Nephron (organoid): ENCODE measurements at regions not wholly inside any gene's neighbourhood (a gene's known extent, or its start where the extent isn't known, plus 50 kb on each side); places are given as distances from the start of the nearest gene placed in this dataset.

Experiments used
- H3K27ac Mint-ChIP-seq, 3 experiments: 2 replicates each; pipeline ENCODE4 v1.8.0; 2020; ENCODE audit warnings: mixed read lengths in 3 of 3, mild to moderate bottlenecking in 2 of 3, moderate library complexity in 1 of 3
- H3K27me3 Mint-ChIP-seq: 2 replicates; pipeline ENCODE4 v1.8.0; 2021; ENCODE audit warnings: low read depth, mild to moderate bottlenecking, moderate library complexity, mixed read lengths
- H3K36me3 Mint-ChIP-seq: 2 replicates; pipeline ENCODE4 v1.8.0; 2020; ENCODE audit warnings: low read depth, mixed read lengths
- H3K4me1 Mint-ChIP-seq: 2 replicates; pipeline ENCODE4 v1.8.0; 2020; ENCODE audit warnings: mixed read lengths
- H3K4me3 Mint-ChIP-seq, 3 experiments: 2 replicates each; pipeline ENCODE4 v1.8.0; 2020; ENCODE audit warnings: mild to moderate bottlenecking in 3 of 3, mixed read lengths in 3 of 3, moderate library complexity in 2 of 3
- H3K9me3 Mint-ChIP-seq: 2 replicates; pipeline ENCODE4 v1.8.0; 2020; ENCODE audit warnings: mixed read lengths
- TF ChIP-seq, protein P1 (sequence below), 3 experiments: fragments of 200-600 bp; sonication (generic); IDR thresholded peaks; one replicate each; pipeline ENCODE4 v1.5.0; 2021; ENCODE audit warnings: antibody characterized with exemption in 3 of 3; ENCODE audit not compliant: unreplicated experiment in 3 of 3

DNA sequence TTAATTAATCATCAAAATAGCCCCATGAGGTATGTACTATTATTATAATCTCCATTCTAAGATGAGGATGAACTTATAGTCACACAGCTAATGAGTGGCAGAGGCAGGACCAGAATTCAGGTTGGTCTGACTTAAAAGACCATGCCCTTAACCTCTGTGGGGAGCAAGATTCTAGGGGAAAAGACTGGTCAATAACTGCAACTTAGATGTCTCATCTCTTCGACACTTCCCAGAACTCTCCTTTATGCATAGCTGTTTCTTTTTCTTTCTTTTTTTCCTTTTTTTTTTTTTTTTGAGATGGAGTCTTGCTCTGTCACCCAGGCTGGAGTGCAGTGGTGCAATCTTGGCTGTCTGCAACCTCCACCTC, 66.3 kb upstream of the RTN4 start:
- H3K4me1 Mint-ChIP-seq: peaks cover 82% of the 10 kb centered on the region
- TF ChIP-seq, protein P1, sequence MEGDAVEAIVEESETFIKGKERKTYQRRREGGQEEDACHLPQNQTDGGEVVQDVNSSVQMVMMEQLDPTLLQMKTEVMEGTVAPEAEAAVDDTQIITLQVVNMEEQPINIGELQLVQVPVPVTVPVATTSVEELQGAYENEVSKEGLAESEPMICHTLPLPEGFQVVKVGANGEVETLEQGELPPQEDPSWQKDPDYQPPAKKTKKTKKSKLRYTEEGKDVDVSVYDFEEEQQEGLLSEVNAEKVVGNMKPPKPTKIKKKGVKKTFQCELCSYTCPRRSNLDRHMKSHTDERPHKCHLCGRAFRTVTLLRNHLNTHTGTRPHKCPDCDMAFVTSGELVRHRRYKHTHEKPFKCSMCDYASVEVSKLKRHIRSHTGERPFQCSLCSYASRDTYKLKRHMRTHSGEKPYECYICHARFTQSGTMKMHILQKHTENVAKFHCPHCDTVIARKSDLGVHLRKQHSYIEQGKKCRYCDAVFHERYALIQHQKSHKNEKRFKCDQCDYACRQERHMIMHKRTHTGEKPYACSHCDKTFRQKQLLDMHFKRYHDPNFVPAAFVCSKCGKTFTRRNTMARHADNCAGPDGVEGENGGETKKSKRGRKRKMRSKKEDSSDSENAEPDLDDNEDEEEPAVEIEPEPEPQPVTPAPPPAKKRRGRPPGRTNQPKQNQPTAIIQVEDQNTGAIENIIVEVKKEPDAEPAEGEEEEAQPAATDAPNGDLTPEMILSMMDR (IDR thresholded peaks at IDR 0.05; ENCODE audit: unreplicated experiment in 3 of 3): no peak
- H3K36me3 Mint-ChIP-seq: no peaks in the 10 kb centered on the region
- no peak overlapping the region for H3K27ac Mint-ChIP-seq
- no peaks in the 10 kb centered on the region for H3K9me3 Mint-ChIP-seq
- H3K27me3 Mint-ChIP-seq: peaks cover 4% of the 10 kb centered on the region
- no peak overlapping the region for H3K4me3 Mint-ChIP-seq

DNA sequence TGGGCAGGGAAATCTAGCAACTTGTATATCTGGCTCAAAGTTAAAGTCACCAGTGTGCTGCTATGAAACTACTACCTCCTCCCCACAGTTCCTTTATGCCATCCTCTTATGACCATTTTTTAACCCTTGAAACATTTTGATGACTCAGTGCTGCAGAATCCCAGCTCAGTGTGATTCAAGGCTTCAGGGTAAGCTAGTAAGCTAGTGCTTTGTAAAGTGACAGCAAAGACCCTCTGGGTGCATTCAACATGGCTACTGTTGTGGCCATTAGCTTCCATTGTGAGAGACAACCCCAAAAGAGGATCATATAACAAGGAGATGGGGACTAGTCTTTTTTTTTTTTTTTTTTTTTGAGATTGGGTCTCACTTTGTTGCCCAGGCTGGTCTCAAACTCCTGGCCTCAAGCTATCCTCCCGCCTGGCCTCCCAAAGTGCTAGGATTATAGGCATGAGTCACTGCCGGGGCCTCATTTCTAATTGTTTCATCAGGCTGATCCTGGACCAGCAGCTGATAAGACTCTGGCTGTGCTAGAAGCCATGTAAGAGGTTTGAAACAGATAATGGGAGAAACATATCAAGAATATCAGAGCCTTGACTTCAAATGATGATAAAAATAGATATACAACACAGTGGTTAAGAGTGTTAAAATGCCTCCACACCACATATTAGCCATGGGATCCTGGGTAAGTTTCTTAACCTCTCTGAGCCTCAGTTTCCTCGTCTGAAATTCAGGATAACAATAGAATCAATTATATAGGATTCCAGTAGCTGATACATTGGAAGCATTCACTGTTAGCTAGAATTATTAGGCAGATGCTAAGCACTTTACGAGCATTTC, 65.7 kb upstream of the RTN4 start:
- Mint-ChIP-seq H3K9me3 (no peaks in the 10 kb centered on the region), H3K36me3 (no peaks in the 10 kb centered on the region), H3K27ac (peak overlapping the region in 2 of 3 experiments; percentile 27 to 41), H3K4me1 (peaks cover 82% of the 10 kb centered on the region), H3K27me3 (peaks cover 4% of the 10 kb centered on the region), H3K4me3 (peak overlapping the region in 2 of 3 experiments; percentile 29 to 42)
- TF ChIP-seq, protein P1 (IDR thresholded peaks at IDR 0.05; ENCODE audit: unreplicated experiment in 3 of 3): no peak

DNA sequence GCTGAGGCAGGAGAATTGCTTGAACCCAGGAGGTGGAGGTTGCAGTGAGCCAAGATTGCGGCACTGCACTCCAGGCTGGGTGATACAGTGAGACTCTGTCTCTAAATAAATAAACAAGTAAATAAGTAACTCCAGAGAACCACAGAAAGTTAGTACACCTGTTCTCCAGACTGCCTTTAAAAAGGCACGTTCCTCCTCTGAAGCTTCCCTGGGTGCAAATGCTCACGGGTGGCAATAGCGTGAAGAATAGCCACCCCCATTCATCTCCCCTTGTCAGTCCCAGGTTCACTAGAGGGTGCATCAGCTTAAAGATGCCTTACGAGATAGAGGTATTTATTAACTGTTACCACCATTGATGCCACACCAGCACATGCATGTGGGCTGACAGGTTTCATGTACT, 64.3 kb upstream of the RTN4 start:
- Mint-ChIP-seq H3K27me3 (no peaks in the 10 kb centered on the region), H3K9me3 (no peaks in the 10 kb centered on the region), H3K27ac (no peak overlapping the region), H3K4me1 (peaks cover 78% of the 10 kb centered on the region), H3K36me3 (no peaks in the 10 kb centered on the region), H3K4me3 (no peak overlapping the region)
- TF ChIP-seq, protein P1 (IDR thresholded peaks at IDR 0.05; ENCODE audit: unreplicated experiment in 3 of 3): no peak

DNA sequence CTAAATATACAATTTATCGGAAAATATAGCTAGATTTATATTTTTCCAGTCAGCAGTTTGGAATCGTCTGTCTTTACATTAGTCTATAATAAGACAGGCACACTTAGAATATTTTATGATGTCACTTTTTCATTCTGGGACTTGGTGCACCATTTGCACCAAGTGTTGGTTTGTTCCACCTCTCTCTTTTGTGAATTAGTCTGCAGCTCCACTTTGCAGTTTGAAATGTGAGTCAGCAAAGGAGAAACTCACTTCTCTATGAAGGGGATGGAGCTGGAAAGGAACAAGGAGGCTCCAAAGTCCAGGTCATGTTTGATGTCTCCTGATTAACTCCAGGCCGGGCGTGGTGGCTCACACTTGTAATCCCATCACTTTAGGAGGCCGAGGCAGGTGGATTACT, 63.8 kb upstream of the RTN4 start:
- no peaks in the 10 kb centered on the region for H3K9me3 Mint-ChIP-seq
- H3K4me1 Mint-ChIP-seq: peaks cover 77% of the 10 kb centered on the region
- peak overlapping the region in 2 of 3 experiments; percentile 34 to 63 for H3K4me3 Mint-ChIP-seq
- no peaks in the 10 kb centered on the region for H3K27me3 Mint-ChIP-seq
- TF ChIP-seq, protein P1 (IDR thresholded peaks at IDR 0.05; ENCODE audit: unreplicated experiment in 3 of 3): no peak
- H3K27ac Mint-ChIP-seq: peak overlapping the region in 1 of 3 experiments; percentile 85
- no peaks in the 10 kb centered on the region for H3K36me3 Mint-ChIP-seq

DNA sequence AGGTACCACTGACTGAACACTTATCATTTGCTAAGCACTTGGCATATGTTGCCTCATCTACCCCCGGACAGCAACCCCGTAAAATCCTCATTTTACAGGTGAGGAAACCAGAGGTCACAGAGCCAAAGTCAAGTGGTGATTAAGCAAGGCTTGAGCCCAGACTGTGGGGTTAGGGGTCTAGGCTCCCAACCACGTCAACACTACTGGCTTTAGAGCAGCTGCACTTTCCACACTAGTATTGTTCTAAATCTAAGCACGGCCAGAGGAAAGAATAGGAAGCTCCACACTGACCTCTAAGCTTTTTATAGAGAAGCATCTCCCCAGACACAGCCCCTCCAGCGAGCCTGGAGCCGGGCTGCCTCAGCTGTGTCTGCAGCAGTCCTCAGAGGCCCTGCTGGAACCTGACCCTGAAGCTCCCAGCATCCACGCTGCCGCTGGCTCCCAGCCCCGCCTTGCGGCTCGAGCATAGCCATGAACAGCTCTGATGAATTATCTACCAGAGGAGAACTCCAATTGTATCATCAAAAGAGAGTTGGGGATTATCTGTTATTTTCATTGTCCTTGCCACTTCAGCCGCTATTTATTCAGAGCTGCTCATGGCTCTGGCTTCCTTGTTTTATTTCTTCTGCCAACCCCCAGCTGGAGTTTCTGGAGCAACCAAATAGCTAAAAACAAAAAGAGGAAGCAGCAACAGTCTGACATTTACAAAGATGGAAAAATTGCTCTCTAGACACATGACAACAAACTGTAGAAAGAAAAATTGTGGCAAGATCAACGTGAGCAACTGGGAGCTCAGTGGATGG, 62.2 kb upstream of the RTN4 start:
- Mint-ChIP-seq H3K36me3 (no peaks in the 10 kb centered on the region), H3K27ac (peak overlapping the region; percentile 76 to 85 (median 78)), H3K27me3 (no peaks in the 10 kb centered on the region), H3K9me3 (no peaks in the 10 kb centered on the region), H3K4me3 (peak overlapping the region; percentile 12 to 63 (median 15)), H3K4me1 (peaks cover 74% of the 10 kb centered on the region)
- TF ChIP-seq, protein P1 (IDR thresholded peaks at IDR 0.05; ENCODE audit: unreplicated experiment in 3 of 3): no peak
